Nucleus accumbens (tissue), 56 donors: ENCODE measurements at regions not wholly inside any gene's neighbourhood (a gene's known extent, or its start where the extent isn't known, plus 50 kb on each side); places are given as distances from the start of the nearest gene placed in this dataset.

Source experiments
- DNase-seq, 56 donors: peaks; one replicate each; lab custom pipeline; 2025; lab: John Stamatoyannopoulos, UW

DNA sequence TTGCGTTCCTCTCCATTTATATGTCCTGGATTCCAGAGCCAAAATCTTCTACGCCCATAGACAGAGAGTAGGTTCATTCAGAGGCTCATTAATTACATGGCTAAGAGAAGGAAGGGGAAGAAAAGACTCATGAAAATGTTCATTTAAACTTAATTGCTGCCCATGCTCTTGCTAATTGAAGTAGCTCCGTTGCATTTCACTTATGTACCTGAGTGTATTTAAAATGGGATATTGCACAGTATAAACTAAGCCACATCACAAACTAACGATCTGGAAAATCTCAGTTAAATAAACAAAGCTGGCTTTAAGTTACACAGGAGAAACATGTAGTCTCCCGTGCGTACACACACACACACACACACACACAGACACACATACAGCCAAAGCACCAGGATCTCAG lies 269.2 kb downstream of the CDC5L start:
- DNase-seq = no peak

GRCh38 chr6:44657206-44657819 lies 269.8 kb downstream of the CDC5L start:
- no peak for DNase-seq

DNA sequence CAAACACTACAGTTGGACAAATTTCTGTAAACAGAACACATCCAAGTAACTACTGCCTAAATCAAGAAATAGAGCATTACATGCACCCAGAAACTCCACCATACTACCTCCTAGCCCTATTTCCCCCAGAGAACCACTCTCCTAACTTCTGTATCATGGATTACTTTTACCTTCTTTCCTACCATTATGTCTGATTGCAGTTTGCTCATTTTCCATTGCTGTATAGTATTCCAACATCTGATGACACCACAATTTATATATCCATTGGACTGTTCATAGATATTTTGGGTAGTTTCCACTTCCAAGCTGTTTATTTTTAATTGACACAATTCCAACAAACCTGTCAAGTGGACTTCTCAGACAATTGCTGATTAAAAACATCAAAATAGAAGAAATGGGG lies 271.1 kb downstream of the CDC5L start:
- no peak for DNase-seq

DNA sequence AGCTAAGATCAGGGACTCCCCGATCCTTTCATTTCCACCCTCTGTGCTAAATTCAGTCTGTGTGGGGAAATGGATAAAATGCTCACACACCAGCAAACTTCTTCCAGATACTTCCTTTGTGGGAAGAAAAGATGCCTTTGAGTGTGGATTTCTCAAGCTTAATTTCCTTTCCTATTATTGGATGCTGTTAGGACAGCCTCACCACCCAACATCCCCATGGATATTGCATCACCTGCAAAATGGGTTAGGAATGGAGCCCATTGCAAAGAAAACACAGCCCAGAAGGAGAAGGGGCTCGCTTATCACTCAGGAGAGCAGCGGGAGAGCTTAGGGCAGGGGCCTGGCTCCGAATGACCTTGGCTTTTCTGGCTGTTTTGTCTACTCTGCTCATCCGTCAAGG lies 272.2 kb downstream of the CDC5L start:
- DNase-seq = no peak

DNA sequence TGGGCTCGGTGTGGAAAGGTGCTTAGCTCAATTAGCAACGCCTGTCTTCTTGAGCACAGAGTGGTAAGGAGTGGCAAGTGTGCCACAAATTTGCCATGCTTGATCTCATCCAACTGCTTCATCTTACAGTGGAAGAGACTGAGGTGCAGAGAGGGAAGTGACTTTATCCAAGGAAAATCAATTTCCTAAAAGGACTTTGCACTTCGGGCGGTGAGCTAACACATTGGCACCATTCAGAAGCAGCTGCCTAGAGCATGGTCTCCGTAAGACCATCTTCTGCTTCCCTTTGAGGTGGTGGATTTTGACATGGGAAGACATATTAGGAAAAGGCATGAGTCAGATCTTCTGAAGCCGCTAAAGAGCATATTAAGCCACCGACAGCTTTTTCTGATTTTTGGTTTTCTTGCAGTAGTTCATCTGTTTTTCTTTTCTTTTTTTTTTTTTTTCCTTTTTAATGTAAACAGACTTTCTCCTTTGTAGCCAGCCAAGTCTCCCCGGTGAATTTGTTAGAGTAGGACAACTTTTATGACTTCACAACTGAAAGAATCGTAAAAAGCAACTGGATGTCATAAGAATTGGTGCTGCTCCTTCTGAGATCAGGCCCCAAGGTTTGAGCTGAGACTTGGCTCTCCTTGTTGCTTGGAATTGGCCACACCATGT lies 273.2 kb downstream of the CDC5L start:
- no peak for DNase-seq

GRCh38 chr6:44661221-44662008 lies 273.9 kb downstream of the CDC5L start:
- DNase-seq = no peak

DNA sequence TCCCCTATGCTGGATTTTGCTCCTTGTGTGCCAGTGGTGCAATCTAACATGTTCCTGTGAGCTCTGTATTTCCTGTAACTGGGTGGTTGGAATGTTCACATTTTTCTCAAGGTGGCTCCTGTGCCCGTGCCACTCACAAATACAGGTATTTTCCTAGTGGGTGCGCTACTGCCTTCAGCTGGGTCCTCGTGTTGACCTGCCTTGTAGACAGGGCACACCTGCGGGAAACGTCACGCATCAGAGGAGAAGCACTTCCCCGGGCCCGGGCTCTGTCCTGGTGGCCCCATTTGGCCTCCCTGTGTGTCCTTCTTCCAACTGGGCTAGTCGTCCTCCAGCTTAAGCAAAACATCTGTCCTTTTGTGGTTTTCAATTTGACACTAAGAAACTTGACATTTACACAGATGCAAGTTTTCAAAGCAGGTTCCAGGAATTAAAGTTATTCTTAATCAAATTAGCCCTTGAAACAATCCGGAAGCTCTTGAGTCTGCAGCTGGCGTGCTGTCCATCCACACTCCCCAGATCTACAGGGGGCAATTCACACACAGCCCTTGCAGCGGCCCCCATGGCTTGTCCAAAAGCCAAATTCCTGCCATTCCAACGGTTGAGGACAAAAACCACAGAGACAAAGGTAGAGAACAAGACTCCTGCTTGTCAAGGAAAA lies 275.1 kb downstream of the CDC5L start:
- no peak for DNase-seq

- no peak for DNase-seq
These were observed 276.5 kb downstream of the CDC5L start for GRCh38 chr6:44663860-44664634.

DNA sequence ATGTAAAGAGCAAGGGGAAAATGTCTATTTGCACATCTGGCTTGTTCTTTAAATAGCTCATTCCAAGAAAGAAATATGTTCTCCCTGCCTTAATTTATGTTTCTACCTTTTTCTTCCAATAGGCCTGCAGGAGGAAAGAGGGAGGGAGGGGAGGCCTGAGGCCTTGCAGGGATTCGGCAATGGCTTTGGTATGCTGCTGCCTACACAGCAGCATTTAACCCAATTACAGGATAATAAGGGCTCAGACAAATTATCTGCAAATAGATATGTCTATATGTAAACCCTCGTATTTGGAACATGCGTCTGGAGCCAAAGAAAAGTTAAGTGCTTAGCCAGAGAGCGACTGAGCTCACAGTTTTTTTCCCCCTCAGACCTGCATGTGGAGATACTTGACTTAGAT lies 277.2 kb downstream of the CDC5L start:
- no peak for DNase-seq

DNA sequence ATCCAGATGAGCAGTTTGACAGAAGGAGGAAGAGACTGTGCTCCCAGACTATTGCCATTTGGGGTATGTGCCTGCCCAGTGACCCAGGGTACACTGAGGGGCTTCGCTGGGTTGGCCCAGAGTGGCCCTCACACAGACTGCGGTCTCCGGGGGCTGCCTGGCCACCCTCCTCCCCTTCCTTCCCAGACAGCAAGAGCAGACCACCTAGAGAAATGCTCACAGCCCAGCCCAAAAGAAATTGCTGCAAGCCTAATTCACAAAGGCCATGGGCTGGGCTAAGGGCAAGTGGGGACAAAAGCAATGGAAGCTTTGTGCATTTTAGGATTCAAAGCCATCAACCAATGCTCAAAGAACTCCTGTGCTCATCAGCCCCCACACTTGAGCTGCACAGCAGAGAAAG lies 277.6 kb downstream of the CDC5L start:
- no peak for DNase-seq

- no peak for DNase-seq
These were observed 278.2 kb downstream of the CDC5L start for GRCh38 chr6:44665683-44666082.

- no peak for DNase-seq
These were observed 278.8 kb downstream of the CDC5L start for GRCh38 chr6:44666324-44666723.

GRCh38 chr6:44667226-44667625 lies 279.7 kb downstream of the CDC5L start:
- DNase-seq = no peak

DNA sequence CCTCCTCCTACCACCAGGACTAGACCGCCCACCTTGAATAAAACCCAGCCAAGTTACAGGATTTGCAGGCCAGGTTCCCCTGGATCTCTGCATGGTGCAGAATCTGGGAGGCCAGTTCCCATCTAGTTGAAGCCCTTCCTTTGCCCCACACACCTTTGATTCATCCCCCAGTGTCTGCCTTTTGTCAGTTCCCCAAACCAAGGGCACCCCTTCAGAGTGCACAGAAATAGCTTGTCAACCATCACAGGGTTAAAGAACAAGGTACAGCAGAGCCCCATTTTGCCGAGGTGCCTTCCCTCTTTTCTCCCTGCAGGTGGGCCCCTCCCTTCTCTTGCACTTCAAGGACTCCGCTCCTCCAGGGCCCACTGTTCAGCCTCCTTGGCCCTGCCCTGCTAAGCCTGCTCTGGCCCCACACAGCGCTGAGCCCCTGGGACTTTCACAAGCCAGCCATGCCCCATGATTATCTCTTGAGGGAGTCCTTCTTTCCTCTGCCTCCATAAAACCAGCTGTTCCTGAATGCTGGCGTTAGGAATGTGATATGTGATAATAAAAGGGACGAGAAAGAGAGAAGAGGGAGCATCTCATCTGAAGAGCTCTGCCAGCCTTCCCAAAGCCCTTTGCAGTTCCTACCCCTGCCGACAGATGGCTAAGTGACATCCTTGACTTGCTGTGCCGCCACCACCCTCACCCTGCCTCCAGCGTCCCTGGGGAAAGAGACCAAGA lies 280.3 kb downstream of the CDC5L start:
- DNase-seq = no peak

DNA sequence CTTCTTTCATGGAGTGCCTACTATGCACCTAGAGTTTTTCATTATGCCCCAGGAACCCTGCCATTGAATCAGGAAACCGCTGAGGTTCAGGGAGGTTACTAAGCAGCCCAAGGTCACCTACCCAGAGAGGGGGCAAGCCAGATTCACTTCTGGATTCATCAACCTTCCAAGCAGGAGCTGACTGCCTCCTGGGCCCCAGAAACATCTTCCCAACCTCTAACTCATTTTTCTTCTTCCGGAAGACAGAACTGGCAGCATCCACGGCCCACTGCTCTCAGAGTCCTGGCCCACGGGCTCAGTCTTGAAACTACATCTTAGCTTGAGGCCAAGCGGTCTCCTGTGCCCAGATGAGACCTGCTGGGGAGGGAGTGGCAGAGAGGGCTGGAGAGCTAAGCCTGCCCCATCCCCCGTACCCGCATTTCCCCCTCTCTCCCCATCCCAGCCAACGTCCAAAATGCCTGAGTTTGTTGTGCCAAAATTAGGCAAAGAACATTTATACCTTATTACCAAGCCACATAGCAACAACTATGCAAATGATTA lies 281.0 kb downstream of the CDC5L start:
- no peak for DNase-seq

DNA sequence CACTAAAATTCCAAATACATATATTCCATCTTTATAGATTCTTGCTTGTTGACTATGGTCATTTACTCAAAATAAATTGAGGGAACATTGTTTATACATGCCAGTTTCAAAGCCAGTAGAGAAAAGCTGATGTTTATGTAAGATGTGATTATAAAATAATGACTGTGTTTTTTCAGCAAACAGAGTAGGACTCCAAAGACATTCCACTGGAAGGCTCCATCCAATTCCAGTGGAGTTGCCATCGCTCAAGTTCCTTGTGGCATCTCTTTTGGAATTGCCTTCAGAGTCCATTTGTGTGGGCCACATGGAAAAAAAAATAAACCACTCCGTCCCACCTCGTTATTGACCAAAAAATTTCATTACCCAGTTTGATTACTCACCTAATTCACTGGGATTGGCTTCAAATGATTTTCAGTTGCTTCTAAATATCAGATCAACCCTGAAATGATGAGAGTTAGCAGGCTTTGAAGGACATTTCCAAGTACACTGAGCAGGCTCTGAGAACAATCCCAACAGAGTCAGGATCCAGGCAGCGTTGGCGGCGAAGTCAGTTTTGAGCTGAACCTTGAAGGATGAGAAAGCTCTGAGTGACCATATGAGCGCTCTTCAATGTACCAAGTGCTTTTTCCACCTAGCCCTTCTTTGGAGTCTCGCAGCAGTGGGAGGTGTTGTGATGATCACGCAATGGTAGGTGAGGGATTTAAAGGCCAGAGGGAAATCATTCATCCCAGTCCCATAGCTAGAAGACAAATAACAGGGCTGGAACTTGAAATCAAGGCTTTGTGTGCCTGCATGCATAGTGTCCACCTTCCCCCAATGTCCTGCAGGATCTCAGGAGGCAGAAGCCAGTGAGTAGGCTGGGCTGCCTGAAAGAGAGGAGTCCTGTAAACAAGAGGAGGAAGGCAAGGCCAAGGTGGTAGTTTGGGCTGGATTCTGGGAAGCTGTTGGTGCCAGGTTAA lies 281.7 kb downstream of the CDC5L start:
- no peak for DNase-seq

- no peak for DNase-seq
These were observed 282.6 kb downstream of the CDC5L start for GRCh38 chr6:44670146-44670545.

- no peak for DNase-seq
These were observed 283.8 kb downstream of the CDC5L start for GRCh38 chr6:44671333-44671732.
